ENCODE measurements at regions not wholly inside any gene's neighbourhood (a gene's known extent, or its start where the extent isn't known, plus 50 kb on each side); places are given as distances from the start of the nearest gene placed in this dataset.

GRCh38 chr12:124172636-124173035 lies 122.3 kb upstream of the RFLNA start:
- TF ChIP-seq CTCF (IDR thresholded peaks at IDR 0.05) (no peak), POLR2A (IDR thresholded peaks at IDR 0.05) (no peak)
- Histone ChIP-seq H3K27me3 (no peaks in the 10 kb centered on the region), H3K9me3 (no peaks in the 10 kb centered on the region), H3K36me3 (no peaks in the 10 kb centered on the region), H3K27ac (no peak overlapping the region), H3K4me1 (no peaks in the 10 kb centered on the region), H3K4me3 (no peak overlapping the region)
- 86% methylated on average over 4 of the region's 6 CpGs for WGBS (ENCODE audit: insufficient coverage, low coverage, low lambda C conversion rate, missing lambda C conversion rate)
- no peak for DNase-seq
- no peak for ATAC-seq
- intact Hi-C loops (cut with DNase I): no loop called here

DNA sequence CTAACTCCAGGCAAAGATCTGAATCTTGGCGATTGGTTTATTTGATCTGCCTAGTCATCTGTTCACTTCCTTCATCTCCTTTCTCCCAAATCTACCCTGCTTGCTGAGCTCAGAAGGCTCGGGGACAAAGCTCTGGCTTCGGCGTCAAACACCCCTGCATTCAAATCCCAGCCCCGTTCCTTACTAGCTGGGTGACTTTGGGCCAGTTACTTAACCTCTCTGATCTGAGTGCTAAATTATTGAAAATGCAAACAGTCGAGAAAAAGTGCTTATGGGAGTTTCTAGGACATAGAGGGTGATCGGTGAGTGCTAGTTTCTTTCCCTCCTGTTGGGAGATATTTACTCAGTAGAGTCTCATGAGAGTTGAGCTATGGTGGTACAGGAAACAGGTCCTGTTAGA lies 121.2 kb upstream of the RFLNA start:
- Histone ChIP-seq H3K27me3 (no peaks in the 10 kb centered on the region), H3K27ac (no peak overlapping the region), H3K36me3 (no peaks in the 10 kb centered on the region), H3K9me3 (no peaks in the 10 kb centered on the region), H3K4me1 (no peaks in the 10 kb centered on the region), H3K4me3 (no peak overlapping the region)
- DNase-seq: no peak
- 82% methylated on average over 4 of the region's 7 CpGs for WGBS (ENCODE audit: insufficient coverage, low coverage, low lambda C conversion rate, missing lambda C conversion rate)
- TF ChIP-seq CTCF (IDR thresholded peaks at IDR 0.05) (no peak), POLR2A (IDR thresholded peaks at IDR 0.05) (no peak)
- intact Hi-C loops (cut with DNase I): no loop called here
- no peak for ATAC-seq

- Histone ChIP-seq H3K27ac (no peak overlapping the region), H3K27me3 (no peaks in the 10 kb centered on the region), H3K36me3 (no peaks in the 10 kb centered on the region), H3K9me3 (no peaks in the 10 kb centered on the region), H3K4me1 (no peaks in the 10 kb centered on the region), H3K4me3 (no peak overlapping the region)
- intact Hi-C loops (cut with DNase I): no loop called here
- no peak for ATAC-seq
- no peak for DNase-seq
- 71% methylated on average over 14 of the region's 17 CpGs for WGBS (ENCODE audit: insufficient coverage, low coverage, low lambda C conversion rate, missing lambda C conversion rate)
- TF ChIP-seq CTCF (IDR thresholded peaks at IDR 0.05) (no peak), POLR2A (IDR thresholded peaks at IDR 0.05) (no peak)
These were observed 120.2 kb upstream of the RFLNA start for GRCh38 chr12:124174451-124175348.

- Histone ChIP-seq H3K36me3 (no peaks in the 10 kb centered on the region), H3K27ac (no peak overlapping the region), H3K4me3 (no peak overlapping the region), H3K27me3 (no peaks in the 10 kb centered on the region), H3K9me3 (no peaks in the 10 kb centered on the region), H3K4me1 (no peaks in the 10 kb centered on the region)
- intact Hi-C loops (cut with DNase I): no loop called here
- DNase-seq (no peak), ATAC-seq (no peak)
- WGBS (ENCODE audit: insufficient coverage, low coverage, low lambda C conversion rate, missing lambda C conversion rate): 73% methylated on average over 9 of the region's 9 CpGs
- TF ChIP-seq CTCF (IDR thresholded peaks at IDR 0.05): no peak
- no peak for TF ChIP-seq POLR2A (IDR thresholded peaks at IDR 0.05)
These were observed 119.2 kb upstream of the RFLNA start for GRCh38 chr12:124175704-124176103.
